Myocyte (in vitro differentiated cells): ENCODE measurements at regions not wholly inside any gene's neighbourhood (a gene's known extent, or its start where the extent isn't known, plus 50 kb on each side); places are given as distances from the start of the nearest gene placed in this dataset.

Experiments used
- DNase-seq: peaks from one replicate; pipeline ENCODE4 v3.0.0-alpha.2; 2012; ENCODE audit warnings: low read depth

GRCh38 chr4:81826335-81826734, 354.6 kb upstream of the RASGEF1B start:
- DNase-seq, result no peak

- no peak for DNase-seq
Observed at GRCh38 chr4:81818385-81818920, 346.7 kb upstream of the RASGEF1B start.

- DNase-seq, result no peak
Observed at GRCh38 chr4:81816031-81816761, 344.5 kb upstream of the RASGEF1B start.

- DNase-seq, result no peak
Observed at GRCh38 chr4:81814987-81815541, 343.4 kb upstream of the RASGEF1B start.

GRCh38 chr4:81811562-81812293, 340.0 kb upstream of the RASGEF1B start:
- DNase-seq, result no peak

GRCh38 chr4:81808011-81808672, 336.4 kb upstream of the RASGEF1B start:
- DNase-seq, result no peak

- DNase-seq, result no peak
Observed at GRCh38 chr4:81807386-81807785, 335.7 kb upstream of the RASGEF1B start.

- no peak for DNase-seq
Observed at GRCh38 chr4:81806485-81806884, 334.8 kb upstream of the RASGEF1B start.

- DNase-seq, result no peak
Observed at GRCh38 chr4:81804849-81805248, 333.1 kb upstream of the RASGEF1B start.

- no peak for DNase-seq
Observed at GRCh38 chr4:81802285-81802846, 330.7 kb upstream of the RASGEF1B start.

- DNase-seq, result no peak
Observed at GRCh38 chr4:81799371-81799770, 327.7 kb upstream of the RASGEF1B start.

- no peak for DNase-seq
Observed at GRCh38 chr4:81796790-81797528, 325.3 kb upstream of the RASGEF1B start.

GRCh38 chr4:81792521-81792920, 320.8 kb upstream of the RASGEF1B start:
- no peak for DNase-seq

- no peak for DNase-seq
Observed at GRCh38 chr4:81790477-81790876, 318.8 kb upstream of the RASGEF1B start.

- DNase-seq, result no peak
Observed at GRCh38 chr4:81789741-81790399, 318.2 kb upstream of the RASGEF1B start.

- DNase-seq, result no peak
Observed at GRCh38 chr4:81789158-81789557, 317.5 kb upstream of the RASGEF1B start.

GRCh38 chr4:81786766-81787165, 315.1 kb upstream of the RASGEF1B start:
- DNase-seq, result no peak

GRCh38 chr4:81786063-81786763, 314.5 kb upstream of the RASGEF1B start:
- peak; percentile 2 for DNase-seq

GRCh38 chr4:81785338-81785737, 313.6 kb upstream of the RASGEF1B start:
- DNase-seq, result no peak
